ENCODE measurements at regions not wholly inside any gene's neighbourhood (a gene's known extent, or its start where the extent isn't known, plus 50 kb on each side); places are given as distances from the start of the nearest gene placed in this dataset.

DNA sequence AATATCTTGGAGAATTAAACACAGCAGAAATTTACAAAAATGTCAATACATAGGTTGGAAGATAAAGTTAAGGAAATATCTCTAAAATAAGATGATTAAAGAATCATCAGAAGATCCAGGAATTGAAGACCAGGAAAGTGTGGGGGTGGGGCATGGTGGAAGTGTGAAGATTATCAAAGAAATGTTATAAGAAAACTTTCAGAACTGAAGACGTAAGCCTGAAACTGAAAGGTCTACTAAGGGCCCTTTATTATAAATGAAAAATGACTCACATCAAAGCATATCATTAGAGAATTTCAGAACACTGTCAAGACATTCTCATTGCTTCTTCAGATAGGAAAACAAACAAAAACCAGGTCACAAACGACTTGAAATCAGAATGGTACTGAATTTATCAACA is 92.4 kb upstream of the DPT start:
- Histone ChIP-seq H3K4me3 (ENCODE audit: low read depth, low read length) (no peak overlapping the region), H3K27ac (no peak overlapping the region), H3K36me3 (replicated peaks) (no peaks in the 10 kb centered on the region), H3K27me3 (replicated peaks) (no peaks in the 10 kb centered on the region)
- TF ChIP-seq CTCF (IDR thresholded peaks at IDR 0.05; ENCODE audit: low read depth, low read length, missing control alignments): no peak
- DNase-seq: no peak
- in situ Hi-C loops (cut with HindIII; ENCODE audit: low pct_ligation_motif_present, low sequenced_read_pairs): no loop called here

- no peak for TF ChIP-seq CTCF (IDR thresholded peaks at IDR 0.05; ENCODE audit: low read depth, low read length, missing control alignments)
These were observed 93.9 kb upstream of the DPT start for GRCh38 chr1:168822911-168823310.

DNA sequence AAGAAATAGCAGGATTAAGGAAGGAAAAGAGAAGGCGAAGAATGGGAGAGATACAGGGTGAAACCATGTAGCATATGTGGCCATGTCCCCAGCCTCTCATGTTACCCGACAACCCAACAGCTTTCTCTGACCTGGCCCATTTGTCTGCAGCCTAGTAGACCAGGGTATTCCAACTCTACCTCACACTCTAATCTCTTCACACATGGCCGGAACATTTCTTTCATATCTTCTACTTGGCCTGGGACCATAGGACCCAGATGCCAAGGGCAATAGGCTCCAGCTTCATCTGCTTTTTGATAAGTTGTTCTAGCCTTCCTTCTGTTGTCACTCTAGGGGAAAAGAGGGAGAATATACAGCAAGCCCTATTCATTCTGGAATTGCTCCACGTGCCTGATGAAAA is 95.0 kb upstream of the DPT start:
- Histone ChIP-seq H3K27me3 (replicated peaks) (no peaks in the 10 kb centered on the region), H3K4me3 (ENCODE audit: low read depth, low read length) (no peak overlapping the region), H3K36me3 (replicated peaks) (no peaks in the 10 kb centered on the region), H3K27ac (no peak overlapping the region)
- TF ChIP-seq CTCF (IDR thresholded peaks at IDR 0.05; ENCODE audit: low read depth, low read length, missing control alignments): no peak
- no peak for DNase-seq
- in situ Hi-C loops (cut with HindIII; ENCODE audit: low pct_ligation_motif_present, low sequenced_read_pairs): no loop called here

More at GRCh38 chr1:168822911-168823310, 93.9 kb upstream of the DPT start:
- Histone ChIP-seq H3K27me3 (replicated peaks) (no peaks in the 10 kb centered on the region), H3K36me3 (replicated peaks) (no peaks in the 10 kb centered on the region), H3K27ac (no peak overlapping the region), H3K4me3 (ENCODE audit: low read depth, low read length) (no peak overlapping the region)
- DNase-seq: no peak
- in situ Hi-C loops (cut with HindIII; ENCODE audit: low pct_ligation_motif_present, low sequenced_read_pairs): no loop called here

- Histone ChIP-seq H3K27me3 (replicated peaks) (no peaks in the 10 kb centered on the region), H3K36me3 (replicated peaks) (no peaks in the 10 kb centered on the region), H3K4me3 (ENCODE audit: low read depth, low read length) (no peak overlapping the region), H3K27ac (no peak overlapping the region)
- TF ChIP-seq CTCF (IDR thresholded peaks at IDR 0.05; ENCODE audit: low read depth, low read length, missing control alignments): no peak
- in situ Hi-C loops (cut with HindIII; ENCODE audit: low pct_ligation_motif_present, low sequenced_read_pairs): no loop called here
- no peak for DNase-seq
These were observed 95.5 kb upstream of the DPT start for GRCh38 chr1:168824418-168825065.

GRCh38 chr1:168825129-168825528 is 96.1 kb upstream of the DPT start:
- no peak for DNase-seq
- Histone ChIP-seq H3K36me3 (replicated peaks) (no peaks in the 10 kb centered on the region), H3K27me3 (replicated peaks) (no peaks in the 10 kb centered on the region), H3K27ac (no peak overlapping the region), H3K4me3 (ENCODE audit: low read depth, low read length) (no peak overlapping the region)
- TF ChIP-seq CTCF (IDR thresholded peaks at IDR 0.05; ENCODE audit: low read depth, low read length, missing control alignments): no peak
- in situ Hi-C loops (cut with HindIII; ENCODE audit: low pct_ligation_motif_present, low sequenced_read_pairs): no loop called here

DNA sequence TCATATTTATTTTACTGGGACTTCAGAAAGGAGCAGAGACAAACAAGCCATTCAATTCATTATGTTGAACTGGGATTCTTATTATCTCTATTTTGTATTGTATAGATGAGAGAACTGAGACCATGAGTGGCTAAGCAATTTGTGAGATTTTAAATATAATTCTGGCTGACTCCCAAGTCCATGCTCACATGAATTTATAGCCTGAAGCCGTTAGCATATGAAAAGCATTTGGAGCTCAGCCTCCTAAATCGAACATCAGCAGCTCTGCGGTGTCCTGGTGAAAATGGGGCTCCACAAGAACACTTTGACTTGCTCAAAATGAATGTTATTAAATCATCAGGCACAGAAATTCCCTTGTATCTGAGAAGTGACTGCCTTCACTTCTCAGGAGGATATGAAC is 96.8 kb upstream of the DPT start:
- no peak for TF ChIP-seq CTCF (IDR thresholded peaks at IDR 0.05; ENCODE audit: low read depth, low read length, missing control alignments)
- Histone ChIP-seq H3K36me3 (replicated peaks) (no peaks in the 10 kb centered on the region), H3K27me3 (replicated peaks) (no peaks in the 10 kb centered on the region), H3K4me3 (ENCODE audit: low read depth, low read length) (no peak overlapping the region), H3K27ac (no peak overlapping the region)
- DNase-seq: no peak
- in situ Hi-C loops (cut with HindIII; ENCODE audit: low pct_ligation_motif_present, low sequenced_read_pairs): no loop called here

Measured in brain microvascular endothelial cell (primary cell).